Loucy (cell line): ENCODE measurements at regions not wholly inside any gene's neighbourhood (a gene's known extent, or its start where the extent isn't known, plus 50 kb on each side); places are given as distances from the start of the nearest gene placed in this dataset.

ENCODE experiments used
- H2AFZ ChIP-seq: fragments of 200-600 bp; sonication (generic); 2 replicates; pipeline ENCODE4 v1.6.0; 2016; ENCODE audit warnings: antibody characterized with exemption, mild to moderate bottlenecking, low read length, moderate library complexity
- H3F3A ChIP-seq: fragments of 200-600 bp; 2 replicates; pipeline ENCODE4 v1.6.0; 2016; ENCODE audit warnings: antibody characterized with exemption, low read depth, mild to moderate bottlenecking
- H3K27me3 ChIP-seq: fragments of 200-600 bp; sonication (generic); 2 replicates; pipeline ENCODE4 v1.6.1; 2014; ENCODE audit warnings: low read length, mild to moderate bottlenecking; ENCODE audit not compliant: insufficient read depth, poor library complexity, severe bottlenecking
- H3K36me3 ChIP-seq: fragments of 200-600 bp; sonication (generic); 2 replicates; pipeline ENCODE4 v1.6.1; 2016; ENCODE audit warnings: low read length; ENCODE audit not compliant: insufficient read depth
- H3K4me1 ChIP-seq: fragments of 200-600 bp; sonication (generic); 2 replicates; pipeline ENCODE4 v1.5.1; 2014; ENCODE audit warnings: low read length, mild to moderate bottlenecking; ENCODE audit not compliant: insufficient read depth, poor library complexity, severe bottlenecking
- H3K4me2 ChIP-seq: fragments of 200-600 bp; sonication (generic); 2 replicates; pipeline ENCODE4 v1.6.0; 2014; ENCODE audit warnings: antibody characterized with exemption, low read length, low read depth, mild to moderate bottlenecking; ENCODE audit not compliant: poor library complexity, severe bottlenecking
- H3K4me3 ChIP-seq: fragments of 200-600 bp; sonication (generic); 2 replicates; pipeline ENCODE4 v1.5.1; 2014; ENCODE audit warnings: low read length, mild to moderate bottlenecking, mixed read lengths; ENCODE audit not compliant: poor library complexity, severe bottlenecking
- H3K79me2 ChIP-seq: fragments of 200-600 bp; sonication (generic); 2 replicates; pipeline ENCODE4 v1.6.1; 2014; ENCODE audit warnings: low read length; ENCODE audit not compliant: insufficient read depth
- H3K9ac ChIP-seq: fragments of 200-600 bp; sonication (generic); 2 replicates; pipeline ENCODE4 v1.6.0; 2014; ENCODE audit warnings: mild to moderate bottlenecking, low read depth, low read length, moderate library complexity; ENCODE audit not compliant: poor library complexity, severe bottlenecking
- H3K9me2 ChIP-seq: fragments of 200-600 bp; sonication (generic); replicated peaks from 2 replicates; pipeline ENCODE4 v1.6.1; 2016; ENCODE audit warnings: low read depth, low read length, mixed read lengths
- H3K9me3 ChIP-seq: fragments of 200-600 bp; sonication (generic); 2 replicates; pipeline ENCODE4 v1.6.1; 2014; ENCODE audit warnings: mild to moderate bottlenecking, antibody characterized with exemption, low read length, low read depth; ENCODE audit not compliant: insufficient read depth
- H4K20me1 ChIP-seq: fragments of 200-600 bp; sonication (generic); 2 replicates; pipeline ENCODE4 v1.6.0; 2014; ENCODE audit warnings: antibody characterized with exemption, low read length, mild to moderate bottlenecking; ENCODE audit not compliant: insufficient read depth, poor library complexity, severe bottlenecking
- EZH2phosphoT487 ChIP-seq: fragments of 200-600 bp; IDR thresholded peaks from 2 replicates; pipeline ENCODE4 v1.6.1; 2018; ENCODE audit warnings: antibody characterized with exemption, mild to moderate bottlenecking, moderate library complexity, borderline replicate concordance
- TF ChIP-seq, protein P1 (sequence below): fragments of 200-600 bp; sonication (generic); conservative IDR thresholded peaks from 2 replicates; pipeline ENCODE4 v1.5.1; 2014; ENCODE audit warnings: mild to moderate bottlenecking, antibody characterized with exemption, low read length

DNA sequence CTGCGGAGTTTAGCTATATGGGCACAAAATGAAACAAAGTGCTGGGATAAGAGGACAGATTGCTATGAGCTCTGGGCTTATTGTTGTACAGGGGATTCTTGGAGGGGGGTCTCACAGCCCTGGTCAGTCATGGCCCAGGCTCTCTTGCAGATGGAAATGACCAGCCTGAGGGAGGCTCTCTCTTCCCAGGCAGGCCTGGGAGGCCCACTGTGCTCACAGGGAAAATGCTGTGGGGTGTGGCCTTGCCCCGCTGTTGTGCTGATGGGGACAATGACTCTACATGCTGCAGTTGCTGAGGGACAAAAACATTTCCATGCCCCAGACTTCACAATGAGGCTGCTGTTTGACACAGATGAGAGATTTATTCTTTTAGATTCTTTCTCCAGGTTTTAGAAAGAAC lies 202.2 kb downstream of the KLF13 start:
- Histone ChIP-seq H3K9me2 (no peaks in the 10 kb centered on the region), H3K9me3 (no peaks in the 10 kb centered on the region), H4K20me1 (no peaks in the 10 kb centered on the region), H3K4me2 (no peak overlapping the region), H3K4me3 (no peak overlapping the region), H3K36me3 (no peaks in the 10 kb centered on the region), H3K27me3 (no peaks in the 10 kb centered on the region), H3F3A (no peaks in the 10 kb centered on the region), H2AFZ (no peak overlapping the region), H3K79me2 (no peaks in the 10 kb centered on the region), H3K4me1 (no peaks in the 10 kb centered on the region), H3K9ac (no peak overlapping the region)
- TF ChIP-seq EZH2phosphoT487, result no peak
- TF ChIP-seq, protein P1, sequence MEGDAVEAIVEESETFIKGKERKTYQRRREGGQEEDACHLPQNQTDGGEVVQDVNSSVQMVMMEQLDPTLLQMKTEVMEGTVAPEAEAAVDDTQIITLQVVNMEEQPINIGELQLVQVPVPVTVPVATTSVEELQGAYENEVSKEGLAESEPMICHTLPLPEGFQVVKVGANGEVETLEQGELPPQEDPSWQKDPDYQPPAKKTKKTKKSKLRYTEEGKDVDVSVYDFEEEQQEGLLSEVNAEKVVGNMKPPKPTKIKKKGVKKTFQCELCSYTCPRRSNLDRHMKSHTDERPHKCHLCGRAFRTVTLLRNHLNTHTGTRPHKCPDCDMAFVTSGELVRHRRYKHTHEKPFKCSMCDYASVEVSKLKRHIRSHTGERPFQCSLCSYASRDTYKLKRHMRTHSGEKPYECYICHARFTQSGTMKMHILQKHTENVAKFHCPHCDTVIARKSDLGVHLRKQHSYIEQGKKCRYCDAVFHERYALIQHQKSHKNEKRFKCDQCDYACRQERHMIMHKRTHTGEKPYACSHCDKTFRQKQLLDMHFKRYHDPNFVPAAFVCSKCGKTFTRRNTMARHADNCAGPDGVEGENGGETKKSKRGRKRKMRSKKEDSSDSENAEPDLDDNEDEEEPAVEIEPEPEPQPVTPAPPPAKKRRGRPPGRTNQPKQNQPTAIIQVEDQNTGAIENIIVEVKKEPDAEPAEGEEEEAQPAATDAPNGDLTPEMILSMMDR, result no peak

DNA sequence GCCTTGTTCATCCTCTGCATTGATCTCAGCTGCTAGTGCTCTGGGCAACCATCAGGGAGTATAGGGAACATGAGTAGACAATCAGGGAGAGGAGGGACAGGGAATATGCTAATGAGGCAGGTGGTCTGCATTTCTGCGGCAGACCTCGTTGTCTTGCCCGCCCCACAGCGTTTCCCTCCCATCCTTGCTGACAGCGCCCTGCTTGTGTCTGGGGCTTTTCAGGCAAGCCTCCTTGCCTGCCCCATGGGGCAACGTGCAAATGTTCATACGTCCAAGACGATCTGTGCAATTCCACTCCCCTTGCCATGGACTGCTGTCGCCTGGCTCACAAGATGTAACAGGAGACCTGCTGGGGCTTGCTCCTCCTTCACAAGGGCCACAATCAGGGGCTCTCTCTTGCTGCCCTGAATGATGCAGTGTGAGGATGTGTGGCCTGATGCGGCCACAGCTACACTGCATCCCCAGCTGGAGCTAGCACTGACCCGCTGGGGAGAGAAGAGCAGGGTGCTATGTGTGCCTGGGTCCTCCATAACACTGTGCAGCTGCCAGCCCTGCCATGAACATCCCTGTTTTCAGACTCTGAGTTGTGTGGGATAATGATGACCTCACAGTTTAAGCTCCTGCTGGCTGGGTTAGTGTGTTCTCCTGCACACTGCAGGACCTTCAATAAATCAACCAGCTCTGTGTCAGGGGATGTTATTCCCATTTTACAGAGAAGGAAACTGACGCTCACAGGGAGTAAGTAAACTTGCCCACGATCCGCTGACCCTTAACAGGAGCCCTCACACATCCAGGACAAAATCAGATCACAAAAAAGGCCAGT lies 211.3 kb downstream of the KLF13 start:
- Histone ChIP-seq H3F3A (no peaks in the 10 kb centered on the region), H2AFZ (no peak overlapping the region), H3K79me2 (no peaks in the 10 kb centered on the region), H3K9me2 (no peaks in the 10 kb centered on the region), H3K36me3 (no peaks in the 10 kb centered on the region), H3K4me1 (no peaks in the 10 kb centered on the region), H3K4me3 (no peak overlapping the region), H3K27me3 (no peaks in the 10 kb centered on the region), H3K9ac (no peak overlapping the region), H4K20me1 (no peaks in the 10 kb centered on the region), H3K9me3 (no peaks in the 10 kb centered on the region), H3K4me2 (no peak overlapping the region)
- TF ChIP-seq, protein P1, result no peak
- no peak for TF ChIP-seq EZH2phosphoT487

DNA sequence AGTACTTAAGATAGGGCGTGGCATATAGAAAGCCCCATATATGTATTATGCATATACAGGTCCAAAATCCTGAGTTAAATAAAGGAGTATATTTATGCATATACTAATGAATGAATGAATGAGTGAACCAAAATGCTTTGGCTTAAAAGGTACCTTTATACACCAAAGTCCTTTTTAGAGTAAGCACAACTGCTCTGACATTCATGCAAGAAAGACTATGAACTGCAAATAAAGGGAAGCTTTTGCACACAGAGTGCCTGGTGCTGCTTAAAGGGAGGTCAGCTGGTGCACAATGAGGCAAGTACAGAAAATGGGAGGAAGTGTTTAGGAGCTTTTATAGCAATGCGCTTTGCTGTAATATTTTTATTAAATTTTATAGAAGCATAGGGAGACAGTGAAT lies 214.0 kb downstream of the KLF13 start:
- H4K20me1 ChIP-seq, result no peaks in the 10 kb centered on the region
- no peaks in the 10 kb centered on the region for H3K27me3 ChIP-seq
- H3K9ac ChIP-seq, result no peak overlapping the region
- TF ChIP-seq, protein P1, result no peak
- no peak for TF ChIP-seq EZH2phosphoT487
- H3K4me1 ChIP-seq, result no peaks in the 10 kb centered on the region
- H3K79me2 ChIP-seq, result no peaks in the 10 kb centered on the region
- no peak overlapping the region for H2AFZ ChIP-seq
- H3K9me3 ChIP-seq, result no peaks in the 10 kb centered on the region
- H3F3A ChIP-seq, result no peaks in the 10 kb centered on the region
- no peak overlapping the region for H3K4me2 ChIP-seq
- H3K4me3 ChIP-seq, result no peak overlapping the region
- H3K9me2 ChIP-seq, result no peaks in the 10 kb centered on the region
- no peaks in the 10 kb centered on the region for H3K36me3 ChIP-seq
